ENCODE measurements at regions not wholly inside any gene's neighbourhood (a gene's known extent, or its start where the extent isn't known, plus 50 kb on each side); places are given as distances from the start of the nearest gene placed in this dataset.

GRCh38 chr5:85646036-85646435, 971.7 kb upstream of the COX7C start:
- TF ChIP-seq, protein P1, sequence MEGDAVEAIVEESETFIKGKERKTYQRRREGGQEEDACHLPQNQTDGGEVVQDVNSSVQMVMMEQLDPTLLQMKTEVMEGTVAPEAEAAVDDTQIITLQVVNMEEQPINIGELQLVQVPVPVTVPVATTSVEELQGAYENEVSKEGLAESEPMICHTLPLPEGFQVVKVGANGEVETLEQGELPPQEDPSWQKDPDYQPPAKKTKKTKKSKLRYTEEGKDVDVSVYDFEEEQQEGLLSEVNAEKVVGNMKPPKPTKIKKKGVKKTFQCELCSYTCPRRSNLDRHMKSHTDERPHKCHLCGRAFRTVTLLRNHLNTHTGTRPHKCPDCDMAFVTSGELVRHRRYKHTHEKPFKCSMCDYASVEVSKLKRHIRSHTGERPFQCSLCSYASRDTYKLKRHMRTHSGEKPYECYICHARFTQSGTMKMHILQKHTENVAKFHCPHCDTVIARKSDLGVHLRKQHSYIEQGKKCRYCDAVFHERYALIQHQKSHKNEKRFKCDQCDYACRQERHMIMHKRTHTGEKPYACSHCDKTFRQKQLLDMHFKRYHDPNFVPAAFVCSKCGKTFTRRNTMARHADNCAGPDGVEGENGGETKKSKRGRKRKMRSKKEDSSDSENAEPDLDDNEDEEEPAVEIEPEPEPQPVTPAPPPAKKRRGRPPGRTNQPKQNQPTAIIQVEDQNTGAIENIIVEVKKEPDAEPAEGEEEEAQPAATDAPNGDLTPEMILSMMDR (conservative IDR thresholded peaks at IDR 0.05; ENCODE audit: low read depth, low read length) = no peak
- no peak for TF ChIP-seq EZH2 (IDR thresholded peaks at IDR 0.05; ENCODE audit: borderline replicate concordance, low read depth, low read length, poor library complexity, severe bottlenecking)

Measured in A673 (cell line).